Chondrocyte (in vitro differentiated cells): ENCODE measurements at regions not wholly inside any gene's neighbourhood (a gene's known extent, or its start where the extent isn't known, plus 50 kb on each side); places are given as distances from the start of the nearest gene placed in this dataset.

ENCODE experiments used
- DNase-seq: peaks from one replicate; pipeline ENCODE4 v3.0.0; 2021; ENCODE audit warnings: mixed read lengths, low spot score
- H3K27ac Mint-ChIP-seq: one replicate; pipeline ENCODE4 v1.8.0; 2021; ENCODE audit warnings: mild to moderate bottlenecking, moderate library complexity, mixed read lengths; ENCODE audit not compliant: unreplicated experiment
- H3K27me3 Mint-ChIP-seq: 2 replicates; pipeline ENCODE4 v1.8.0; 2021; ENCODE audit warnings: low read depth, mixed read lengths
- H3K36me3 Mint-ChIP-seq: 2 replicates; pipeline ENCODE4 v1.8.0; 2021; ENCODE audit warnings: low read depth, mixed read lengths
- H3K4me1 Mint-ChIP-seq: 2 replicates; pipeline ENCODE4 v1.8.0; 2021; ENCODE audit warnings: low read depth, mild to moderate bottlenecking, mixed read lengths
- H3K4me3 Mint-ChIP-seq: one replicate; pipeline ENCODE4 v1.8.0; 2021; ENCODE audit warnings: mild to moderate bottlenecking, moderate library complexity, mixed read lengths; ENCODE audit not compliant: unreplicated experiment
- H3K9me3 Mint-ChIP-seq: 2 replicates; pipeline ENCODE4 v1.8.0; 2021; ENCODE audit warnings: low read depth, mixed read lengths
- TF ChIP-seq, protein P1 (sequence below): fragments of 200-600 bp; sonication (generic); IDR thresholded peaks from 2 replicates; pipeline ENCODE4 v1.5.0; 2021; ENCODE audit warnings: antibody characterized with exemption, mild to moderate bottlenecking, moderate library complexity

DNA sequence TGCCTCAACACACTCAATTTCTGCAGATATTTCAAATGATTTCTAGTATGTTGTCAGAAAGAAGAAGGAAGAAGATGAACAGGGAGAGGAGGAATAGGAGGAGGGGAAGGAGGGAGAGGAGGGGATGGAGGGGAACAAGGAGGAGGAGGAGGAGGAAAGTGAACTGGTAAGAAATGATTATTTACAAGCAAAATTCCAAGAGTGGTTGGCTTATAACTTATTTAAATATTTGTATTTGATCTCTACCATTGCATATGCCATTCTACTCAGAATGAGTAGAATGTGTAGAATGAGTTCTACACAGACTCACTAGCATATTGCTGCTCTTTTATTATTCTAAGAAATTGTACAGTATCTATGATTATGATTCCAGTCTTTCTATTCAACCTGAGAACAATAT is 866.2 kb upstream of the DDX18 start:
- TF ChIP-seq, protein P1, sequence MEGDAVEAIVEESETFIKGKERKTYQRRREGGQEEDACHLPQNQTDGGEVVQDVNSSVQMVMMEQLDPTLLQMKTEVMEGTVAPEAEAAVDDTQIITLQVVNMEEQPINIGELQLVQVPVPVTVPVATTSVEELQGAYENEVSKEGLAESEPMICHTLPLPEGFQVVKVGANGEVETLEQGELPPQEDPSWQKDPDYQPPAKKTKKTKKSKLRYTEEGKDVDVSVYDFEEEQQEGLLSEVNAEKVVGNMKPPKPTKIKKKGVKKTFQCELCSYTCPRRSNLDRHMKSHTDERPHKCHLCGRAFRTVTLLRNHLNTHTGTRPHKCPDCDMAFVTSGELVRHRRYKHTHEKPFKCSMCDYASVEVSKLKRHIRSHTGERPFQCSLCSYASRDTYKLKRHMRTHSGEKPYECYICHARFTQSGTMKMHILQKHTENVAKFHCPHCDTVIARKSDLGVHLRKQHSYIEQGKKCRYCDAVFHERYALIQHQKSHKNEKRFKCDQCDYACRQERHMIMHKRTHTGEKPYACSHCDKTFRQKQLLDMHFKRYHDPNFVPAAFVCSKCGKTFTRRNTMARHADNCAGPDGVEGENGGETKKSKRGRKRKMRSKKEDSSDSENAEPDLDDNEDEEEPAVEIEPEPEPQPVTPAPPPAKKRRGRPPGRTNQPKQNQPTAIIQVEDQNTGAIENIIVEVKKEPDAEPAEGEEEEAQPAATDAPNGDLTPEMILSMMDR, result no peak
- H3K4me3 Mint-ChIP-seq, result no peak overlapping the region
- no peaks in the 10 kb centered on the region for H3K4me1 Mint-ChIP-seq
- H3K27me3 Mint-ChIP-seq, result no peaks in the 10 kb centered on the region
- no peaks in the 10 kb centered on the region for H3K36me3 Mint-ChIP-seq
- H3K27ac Mint-ChIP-seq, result no peak overlapping the region
- H3K9me3 Mint-ChIP-seq, result no peaks in the 10 kb centered on the region
- DNase-seq, result no peak

DNA sequence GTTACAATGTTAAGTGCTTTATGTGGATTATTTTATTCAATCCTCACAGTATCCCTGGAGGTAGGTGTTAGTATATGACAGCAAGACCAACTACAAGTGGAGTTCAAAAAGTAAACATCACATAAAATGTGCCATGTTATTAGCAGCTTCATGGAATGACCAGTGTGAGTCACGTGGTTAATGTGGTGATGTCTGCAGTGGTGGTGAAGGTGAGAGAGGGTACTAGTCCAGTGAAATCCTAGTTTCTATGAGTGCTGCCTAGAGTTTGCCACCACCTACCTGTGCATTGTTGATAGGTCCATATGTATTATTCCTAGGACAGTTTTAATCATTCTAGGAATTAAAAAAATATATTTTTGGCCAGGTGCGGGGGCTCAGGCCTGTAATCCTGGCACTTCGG is 865.2 kb upstream of the DDX18 start:
- Mint-ChIP-seq H3K27me3 (no peaks in the 10 kb centered on the region), H3K36me3 (no peaks in the 10 kb centered on the region), H3K27ac (no peak overlapping the region), H3K4me1 (no peaks in the 10 kb centered on the region), H3K4me3 (no peak overlapping the region), H3K9me3 (no peaks in the 10 kb centered on the region)
- DNase-seq, result no peak
- TF ChIP-seq, protein P1, result no peak

DNA sequence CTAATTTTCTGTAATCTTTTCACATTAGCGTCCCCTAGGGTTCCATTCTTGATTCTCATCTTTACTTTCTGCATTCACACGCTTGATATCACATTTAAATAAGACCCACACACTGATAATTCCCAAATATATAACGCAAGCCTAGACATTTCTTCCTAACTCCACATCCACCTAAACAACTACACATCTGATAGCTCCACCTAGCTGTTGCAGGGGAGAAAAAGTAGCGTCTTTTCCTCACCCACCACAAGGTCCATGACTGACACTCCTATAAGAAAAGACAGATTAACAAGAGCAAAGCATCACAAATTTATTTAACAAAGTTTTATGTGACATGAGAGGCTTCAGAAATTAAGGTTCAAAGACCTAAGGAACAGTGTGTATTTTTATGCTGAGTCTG is 862.2 kb upstream of the DDX18 start:
- Mint-ChIP-seq H3K4me3 (no peak overlapping the region), H3K27me3 (no peaks in the 10 kb centered on the region), H3K27ac (no peak overlapping the region), H3K4me1 (no peaks in the 10 kb centered on the region), H3K9me3 (peaks cover 8% of the 10 kb centered on the region), H3K36me3 (no peaks in the 10 kb centered on the region)
- TF ChIP-seq, protein P1, result peak; percentile 74
- DNase-seq, result no peak

DNA sequence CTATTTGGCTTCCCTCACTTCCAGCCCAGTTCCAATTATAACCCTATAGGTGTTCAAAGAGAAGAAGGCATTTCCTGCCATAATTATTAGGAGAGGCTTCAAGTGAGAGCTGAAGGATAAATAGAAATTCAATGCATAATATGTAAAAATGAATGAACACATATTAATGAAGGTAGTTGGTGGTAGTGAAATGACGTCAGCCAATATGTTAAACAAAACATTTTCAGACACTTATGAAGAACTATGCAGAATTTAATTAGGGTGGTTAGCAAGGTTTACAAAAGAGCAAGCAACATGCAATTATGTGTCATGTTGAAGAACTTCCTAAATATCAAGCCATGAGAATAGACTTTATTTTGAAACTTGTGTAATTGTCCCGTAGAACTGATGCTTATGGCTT is 858.8 kb upstream of the DDX18 start:
- Mint-ChIP-seq H3K4me3 (no peak overlapping the region), H3K9me3 (peaks cover 12% of the 10 kb centered on the region)
- TF ChIP-seq, protein P1, result no peak

DNA sequence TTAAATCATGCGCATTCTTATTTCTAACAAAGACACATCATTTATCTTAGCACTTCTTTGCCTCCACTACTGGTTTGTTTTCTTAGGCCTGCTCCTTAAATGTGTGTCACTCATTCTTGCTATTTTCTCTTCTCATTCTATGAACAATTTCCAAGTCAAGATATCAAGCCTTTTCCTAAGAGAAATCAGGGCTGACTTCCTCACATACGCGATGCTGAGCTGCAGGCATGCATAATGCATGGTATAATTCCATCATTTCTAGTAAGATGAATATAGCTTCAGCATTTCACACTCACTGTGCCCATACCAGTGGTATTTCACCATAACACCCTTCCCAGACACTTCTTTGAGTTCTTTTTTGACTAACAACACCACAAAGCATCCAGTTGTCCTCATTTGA is 838.9 kb upstream of the DDX18 start:
- peaks cover 4% of the 10 kb centered on the region for H3K27me3 Mint-ChIP-seq
- peaks cover 17% of the 10 kb centered on the region for H3K9me3 Mint-ChIP-seq
- H3K4me1 Mint-ChIP-seq, result no peaks in the 10 kb centered on the region
- H3K27ac Mint-ChIP-seq, result no peak overlapping the region
- TF ChIP-seq, protein P1, result no peak
- DNase-seq, result no peak
- H3K4me3 Mint-ChIP-seq, result no peak overlapping the region
- H3K36me3 Mint-ChIP-seq, result no peaks in the 10 kb centered on the region

More for the DNA sequence above, 858.8 kb upstream of the DDX18 start:
- Mint-ChIP-seq H3K27ac (no peak overlapping the region), H3K27me3 (no peaks in the 10 kb centered on the region), H3K4me1 (no peaks in the 10 kb centered on the region), H3K36me3 (no peaks in the 10 kb centered on the region)
- DNase-seq, result no peak
